Mesenchymal stem cell (in vitro differentiated cells and primary cell): ENCODE measurements at regions not wholly inside any gene's neighbourhood (a gene's known extent, or its start where the extent isn't known, plus 50 kb on each side); places are given as distances from the start of the nearest gene placed in this dataset.
A peak's percentile ranks its signal among the peaks of the same experiment; 100 is the strongest.

Experiments used
- DNase-seq: peaks from one replicate; pipeline ENCODE4 v3.0.0-alpha.2; 2013
- H2AFZ ChIP-seq: one replicate; pipeline ENCODE4 v1.6.1; 2013; ENCODE audit warnings: low read depth, mild to moderate bottlenecking, control low read depth, inconsistent platforms, low read length, moderate library complexity
- H2AK5ac ChIP-seq: 2 replicates; pipeline ENCODE4 v1.6.1; 2013; ENCODE audit warnings: low read length, moderate library complexity, mild to moderate bottlenecking, inconsistent platforms; ENCODE audit not compliant: severe bottlenecking
- H2BK120ac ChIP-seq: one replicate; pipeline ENCODE4 v1.6.1; 2013; ENCODE audit warnings: low read depth, mild to moderate bottlenecking, inconsistent platforms, low read length, moderate library complexity
- H2BK12ac ChIP-seq, 2 experiments: one replicate each; pipeline ENCODE4 v1.6.1; 2013; ENCODE audit warnings: inconsistent platforms in 2 of 2, low read length in 2 of 2, mild to moderate bottlenecking in 2 of 2, moderate library complexity in 2 of 2, control low read depth in 1 of 2
- H2BK15ac ChIP-seq: one replicate; pipeline ENCODE4 v1.6.1; 2013; ENCODE audit warnings: mild to moderate bottlenecking, low read depth, inconsistent platforms; ENCODE audit not compliant: poor library complexity, severe bottlenecking
- H2BK5ac ChIP-seq: 2 replicates; pipeline ENCODE4 v1.6.1; 2013; ENCODE audit warnings: low read depth, mild to moderate bottlenecking, low read length, control low read depth, inconsistent platforms; ENCODE audit not compliant: poor library complexity, severe bottlenecking
- H3K14ac ChIP-seq, 2 experiments: one replicate each; pipeline ENCODE4 v1.6.1; 2013; ENCODE audit warnings: inconsistent platforms in 2 of 2, low read length in 2 of 2, control low read depth in 1 of 2, mild to moderate bottlenecking in 1 of 2, moderate library complexity in 1 of 2
- H3K18ac ChIP-seq, 2 experiments: one replicate each; pipeline ENCODE4 v1.6.1; 2013; ENCODE audit warnings: inconsistent platforms in 2 of 2, low read length in 2 of 2, control low read depth in 1 of 2, low read depth in 1 of 2, mild to moderate bottlenecking in 1 of 2
- H3K23ac ChIP-seq, 2 experiments: one replicate each; pipeline ENCODE4 v1.6.1; 2013; ENCODE audit warnings: inconsistent platforms in 2 of 2, low read length in 2 of 2, mild to moderate bottlenecking in 2 of 2, moderate library complexity in 2 of 2, control low read depth in 1 of 2
- H3K27ac ChIP-seq: 2 replicates; pipeline ENCODE4 v1.5.1; 2013; ENCODE audit warnings: mild to moderate bottlenecking, moderate library complexity, low read length, control low read depth, inconsistent platforms; ENCODE audit not compliant: poor library complexity, severe bottlenecking
- H3K27me3 ChIP-seq, 2 experiments: 2 replicates each; pipeline versions ENCODE4 v1.6.1 to v1.7.0; 2013; ENCODE audit warnings: low read length in 2 of 2, mild to moderate bottlenecking in 2 of 2, moderate library complexity in 2 of 2, control low read depth in 1 of 2, inconsistent platforms in 1 of 2; ENCODE audit not compliant: control insufficient read depth in 1 of 2, insufficient read depth in 1 of 2
- H3K36me3 ChIP-seq, 2 experiments: 2 replicates each; pipeline versions ENCODE4 v1.6.1 to v1.7.0; 2013; ENCODE audit warnings: low read length in 2 of 2, control low read depth in 1 of 2, inconsistent platforms in 1 of 2, low read depth in 1 of 2, mild to moderate bottlenecking in 1 of 2; ENCODE audit not compliant: insufficient read depth in 2 of 2, control insufficient read depth in 1 of 2
- H3K4ac ChIP-seq, 2 experiments: one replicate each; pipeline ENCODE4 v1.6.1; 2013; ENCODE audit warnings: inconsistent platforms in 2 of 2, low read length in 2 of 2, mild to moderate bottlenecking in 2 of 2, moderate library complexity in 2 of 2, control low read depth in 1 of 2, low read depth in 1 of 2
- H3K4me1 ChIP-seq: 2 replicates; pipeline ENCODE4 v1.6.1; 2013; ENCODE audit warnings: low read depth, low read length, control low read depth; ENCODE audit not compliant: control insufficient read depth, insufficient read depth
- H3K4me2 ChIP-seq: 2 replicates; pipeline ENCODE4 v1.6.1; 2013; ENCODE audit warnings: low read length, mild to moderate bottlenecking, inconsistent platforms; ENCODE audit not compliant: poor library complexity, severe bottlenecking
- H3K4me3 ChIP-seq, 2 experiments: 2 replicates each; pipeline versions ENCODE4 v1.5.1 to v1.7.0; 2013; ENCODE audit warnings: low read length in 2 of 2, mild to moderate bottlenecking in 2 of 2, control low read depth in 1 of 2, low read depth in 1 of 2; ENCODE audit not compliant: insufficient read depth in 1 of 2
- H3K79me1 ChIP-seq: replicated peaks from 2 replicates; pipeline ENCODE4 v1.6.1; 2013; ENCODE audit warnings: mild to moderate bottlenecking, control low read depth, low read length, inconsistent platforms; ENCODE audit not compliant: poor library complexity, severe bottlenecking
- H3K9ac ChIP-seq: 2 replicates; pipeline ENCODE4 v1.7.0; 2013; ENCODE audit warnings: mild to moderate bottlenecking, low read length, moderate library complexity
- H3K9me3 ChIP-seq: 2 replicates; pipeline ENCODE4 v1.7.0; 2013; ENCODE audit warnings: mild to moderate bottlenecking, low read length; ENCODE audit not compliant: control insufficient read depth
- H4K8ac ChIP-seq: one replicate; pipeline ENCODE4 v1.6.1; 2013; ENCODE audit warnings: inconsistent platforms, mild to moderate bottlenecking, low read length, moderate library complexity
- H4K91ac ChIP-seq: one replicate; pipeline ENCODE4 v1.6.1; 2013; ENCODE audit warnings: mild to moderate bottlenecking, low read length, inconsistent platforms
- WGBS: methylation state at CpG from one replicate; pipeline ENCODE4 v1.1.7; 2013; ENCODE audit warnings: mixed read lengths; 5-methylcytosine and 5-hydroxymethylcytosine counted together

DNA sequence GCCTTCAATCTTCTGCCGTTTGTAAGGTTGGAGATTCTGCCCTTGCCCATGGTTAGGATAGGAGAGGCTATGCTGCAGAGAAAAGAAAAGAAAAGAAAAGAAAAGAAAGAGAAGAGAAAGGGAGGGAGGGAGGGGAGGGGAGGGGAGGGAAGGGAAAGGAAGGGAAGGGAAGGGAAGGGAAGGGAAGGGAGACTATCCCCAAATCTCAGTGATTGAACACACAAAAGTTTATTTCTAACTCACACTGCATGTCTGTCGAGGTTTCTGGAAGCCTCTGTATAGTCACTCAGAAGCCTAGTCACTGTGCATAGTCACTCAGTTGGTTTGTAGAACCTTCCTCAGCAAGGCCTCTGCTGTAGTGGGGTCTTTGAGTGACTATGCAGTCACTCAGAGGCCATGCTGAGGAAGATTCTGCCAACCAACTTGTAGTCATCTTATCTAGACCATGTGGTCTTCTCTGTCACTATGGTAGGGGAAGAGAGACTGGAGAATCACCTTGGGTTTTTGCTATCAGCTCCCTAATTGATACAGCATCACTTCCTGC is 52.3 kb upstream of the ABCC9 start:
- no peak for DNase-seq
- Histone ChIP-seq H4K8ac (no peak overlapping the region), H3K79me1 (no peaks in the 10 kb centered on the region), H3K4me3 (no peak overlapping the region), H4K91ac (no peak overlapping the region), H3K14ac (no peak overlapping the region), H3K9ac (no peak overlapping the region), H2BK120ac (no peak overlapping the region), H2BK5ac (no peak overlapping the region), H3K27me3 (no peaks in the 10 kb centered on the region), H3K27ac (no peak overlapping the region), H3K23ac (no peak overlapping the region), H2AFZ (no peak overlapping the region), H2BK12ac (no peak overlapping the region), H2AK5ac (no peak overlapping the region), H3K18ac (no peak overlapping the region), H3K4me2 (no peak overlapping the region), H2BK15ac (no peak overlapping the region), H3K4me1 (no peaks in the 10 kb centered on the region), H3K36me3 (no peaks in the 10 kb centered on the region), H3K4ac (no peak overlapping the region), H3K9me3 (no peaks in the 10 kb centered on the region)
- 100% methylated on average over 1 of the region's 2 CpGs for WGBS

DNA sequence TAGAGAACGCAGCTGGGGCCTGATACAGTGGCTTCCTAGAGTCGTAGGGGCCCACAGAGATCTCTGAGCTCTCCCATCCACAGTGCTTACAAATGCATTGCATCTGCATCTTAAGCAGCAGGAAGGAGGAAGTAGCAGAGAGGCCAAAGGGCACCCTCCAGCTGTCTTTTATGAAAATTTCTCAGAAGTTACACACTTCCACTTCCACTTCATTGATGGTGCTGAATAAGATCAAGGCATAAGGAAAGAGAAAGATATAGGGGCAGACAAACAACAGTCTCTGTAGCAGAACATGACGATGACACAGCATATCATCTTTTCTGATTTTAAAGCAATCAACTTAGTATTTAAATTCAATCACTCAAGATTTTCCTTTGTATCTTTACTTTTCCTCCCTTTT is 51.6 kb upstream of the ABCC9 start:
- DNase-seq: peak; percentile 13
- 56% methylated on average over 3 of the region's 3 CpGs for WGBS
- H3K4me1 ChIP-seq: peaks cover under 1% of the 10 kb centered on the region

DNA sequence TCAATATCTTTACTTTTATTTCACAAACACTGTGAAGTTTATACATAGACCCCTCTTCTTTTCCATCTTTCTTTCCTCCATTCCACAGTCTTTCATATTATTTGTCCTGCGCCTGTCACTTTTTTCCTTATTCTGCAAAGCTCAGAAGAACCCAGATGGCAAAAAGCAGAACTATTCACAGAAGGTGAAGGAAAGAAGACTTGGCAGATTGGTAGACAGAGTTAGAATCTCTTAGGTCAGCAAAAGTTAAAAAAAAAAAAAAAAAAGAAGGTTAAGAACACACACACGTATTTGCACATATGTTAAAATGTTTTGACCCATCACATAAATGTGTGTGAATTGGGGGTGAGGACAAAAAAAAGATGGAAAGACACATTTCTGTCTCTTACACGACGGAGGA is 50.3 kb upstream of the ABCC9 start:
- Histone ChIP-seq H3K4ac (no peak overlapping the region), H3K27me3 (no peaks in the 10 kb centered on the region), H3K27ac (no peak overlapping the region), H3K9ac (no peak overlapping the region), H3K4me1 (peaks cover 2% of the 10 kb centered on the region), H3K14ac (no peak overlapping the region), H2BK120ac (no peak overlapping the region), H3K9me3 (no peaks in the 10 kb centered on the region), H2AK5ac (no peak overlapping the region), H3K4me2 (no peak overlapping the region), H4K8ac (no peak overlapping the region), H3K23ac (no peak overlapping the region), H3K79me1 (no peaks in the 10 kb centered on the region), H2AFZ (no peak overlapping the region), H2BK5ac (no peak overlapping the region), H2BK12ac (no peak overlapping the region), H4K91ac (no peak overlapping the region), H3K36me3 (no peaks in the 10 kb centered on the region), H3K4me3 (no peak overlapping the region), H2BK15ac (no peak overlapping the region), H3K18ac (no peak overlapping the region)
- no peak for DNase-seq
- WGBS: no CpG with 5 or more reads among the region's 4 CpGs

More for the DNA sequence above, 51.6 kb upstream of the ABCC9 start:
- no peaks in the 10 kb centered on the region for H3K9me3 ChIP-seq
- no peak overlapping the region for H3K4ac ChIP-seq
- H4K91ac ChIP-seq: no peak overlapping the region
- H2BK12ac ChIP-seq: no peak overlapping the region
- no peak overlapping the region for H2BK15ac ChIP-seq
- no peak overlapping the region for H2BK5ac ChIP-seq
- H2AFZ ChIP-seq: no peak overlapping the region
- H3K36me3 ChIP-seq: no peaks in the 10 kb centered on the region
- H3K27ac ChIP-seq: no peak overlapping the region
- H2AK5ac ChIP-seq: no peak overlapping the region
- H3K4me2 ChIP-seq: no peak overlapping the region
- H3K14ac ChIP-seq: no peak overlapping the region
- no peak overlapping the region for H3K18ac ChIP-seq
- no peaks in the 10 kb centered on the region for H3K27me3 ChIP-seq
- no peak overlapping the region for H3K9ac ChIP-seq
- H3K23ac ChIP-seq: no peak overlapping the region
- H2BK120ac ChIP-seq: no peak overlapping the region
- no peaks in the 10 kb centered on the region for H3K79me1 ChIP-seq
- no peak overlapping the region for H4K8ac ChIP-seq
- H3K4me3 ChIP-seq: no peak overlapping the region
